DND-41 (cell line): ENCODE measurements at regions not wholly inside any gene's neighbourhood (a gene's known extent, or its start where the extent isn't known, plus 50 kb on each side); places are given as distances from the start of the nearest gene placed in this dataset.
"Not testable (repeated sequence)": the region's sequence is repeated elsewhere in the genome, so short reads cannot be mapped to it uniquely, and the experiment has no call there.

Experiments
- ATAC-seq: fragments of 200-7000 bp; cut with Tn5 transposase; 3 replicates; pipeline ENCODE4 v1.9.1; 2021; ENCODE audit warnings: low read depth; ENCODE audit not compliant: insufficient read depth
- DNase-seq: peaks from one replicate; pipeline ENCODE4 v3.0.0-alpha.2; 2020
- H2AFZ ChIP-seq: 2 replicates; pipeline ENCODE4 v1.6.0; 2012; ENCODE audit warnings: low read depth, low read length
- H3K27ac ChIP-seq: 2 replicates; pipeline ENCODE4 v1.5.1; 2012; ENCODE audit warnings: low read length, inconsistent platforms
- H3K27me3 ChIP-seq: fragments of 200-600 bp; sonication (generic); 2 replicates; pipeline ENCODE4 v1.6.0; 2012; ENCODE audit warnings: low read length, mild to moderate bottlenecking, inconsistent platforms; ENCODE audit not compliant: insufficient read depth, poor library complexity
- H3K36me3 ChIP-seq: 2 replicates; pipeline ENCODE4 v1.5.1; 2012; ENCODE audit warnings: low read length, inconsistent platforms; ENCODE audit not compliant: insufficient read depth
- H3K4me1 ChIP-seq: 2 replicates; pipeline ENCODE4 v1.5.1; 2012; ENCODE audit warnings: mild to moderate bottlenecking, low read length; ENCODE audit not compliant: insufficient read depth
- H3K4me2 ChIP-seq: 2 replicates; pipeline ENCODE4 v1.6.0; 2012; ENCODE audit warnings: mild to moderate bottlenecking, moderate library complexity, low read length, inconsistent platforms; ENCODE audit not compliant: insufficient read depth
- H3K4me3 ChIP-seq, 2 experiments: fragments of 200-600 bp in 1 of 2; shearing (Covaris generic) in 1 of 2; 2 replicates each; pipeline ENCODE4 v1.5.1; 2012 to 2016; ENCODE audit warnings: inconsistent platforms in 2 of 2, low read length in 2 of 2, mild to moderate bottlenecking in 2 of 2, low read depth in 1 of 2, moderate library complexity in 1 of 2
- H3K79me2 ChIP-seq: 2 replicates; pipeline ENCODE4 v1.6.0; 2012; ENCODE audit warnings: low read length, inconsistent platforms; ENCODE audit not compliant: insufficient read depth
- H3K9ac ChIP-seq: 2 replicates; pipeline ENCODE4 v1.6.0; 2012; ENCODE audit warnings: low read depth, mild to moderate bottlenecking, inconsistent platforms, low read length, moderate library complexity
- H3K9me3 ChIP-seq: 2 replicates; pipeline ENCODE4 v1.5.1; 2012; ENCODE audit warnings: low read length, moderate library complexity, mild to moderate bottlenecking, inconsistent platforms; ENCODE audit not compliant: insufficient read depth, severe bottlenecking
- H4K20me1 ChIP-seq: 2 replicates; pipeline ENCODE4 v1.6.0; 2012; ENCODE audit warnings: low read length; ENCODE audit not compliant: insufficient read depth
- CTCF ChIP-seq: IDR thresholded peaks from 2 replicates; pipeline ENCODE4 v1.5.1; 2012; ENCODE audit warnings: borderline replicate concordance, low read length, moderate library complexity, mild to moderate bottlenecking; ENCODE audit not compliant: poor library complexity, severe bottlenecking; ENCODE audit errors: extremely low read depth
- EZH2 ChIP-seq: IDR thresholded peaks from 3 replicates; pipeline ENCODE4 v1.6.1; 2012; ENCODE audit warnings: borderline replicate concordance, low read depth, mild to moderate bottlenecking, moderate library complexity, low read length, inconsistent platforms; ENCODE audit not compliant: severe bottlenecking

GRCh38 chr5:92544596-92544995 is 1036.4 kb downstream of the NR2F1-AS1 start:
- no peaks in the 10 kb centered on the region for H3K27me3 ChIP-seq
- no peaks in the 10 kb centered on the region for H3K79me2 ChIP-seq
- ATAC-seq, result no peak
- no peak overlapping the region for H3K9ac ChIP-seq
- TF ChIP-seq EZH2 (no peak), CTCF (no peak)
- DNase-seq, result no peak
- no peak overlapping the region for H3K27ac ChIP-seq
- H3K4me2 ChIP-seq, result no peak overlapping the region
- H3K9me3 ChIP-seq, result no peaks in the 10 kb centered on the region
- no peak overlapping the region for H2AFZ ChIP-seq
- H3K4me1 ChIP-seq, result no peaks in the 10 kb centered on the region
- H3K36me3 ChIP-seq, result no peaks in the 10 kb centered on the region
- no peak overlapping the region for H3K4me3 ChIP-seq
- no peaks in the 10 kb centered on the region for H4K20me1 ChIP-seq

DNA sequence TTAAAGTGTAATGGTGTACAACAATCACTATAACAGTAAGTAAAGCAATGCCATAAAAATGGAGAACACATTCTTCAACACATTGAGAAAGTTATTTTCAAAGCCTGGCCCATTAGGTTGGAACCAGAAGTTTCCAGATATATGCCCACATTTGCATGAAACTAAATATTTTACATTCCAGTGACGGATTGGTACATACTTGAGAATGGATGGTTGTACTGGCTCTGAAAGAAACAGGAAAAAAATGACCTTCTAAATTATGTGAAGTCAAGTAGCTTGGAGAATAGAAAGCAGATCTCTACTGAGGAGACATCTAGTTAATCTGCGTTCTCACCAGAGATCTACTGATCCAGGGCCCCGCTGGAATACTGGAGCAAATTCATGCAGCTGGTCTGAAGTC is 1037.0 kb downstream of the NR2F1-AS1 start:
- no peaks in the 10 kb centered on the region for H3K36me3 ChIP-seq
- TF ChIP-seq CTCF (no peak), EZH2 (no peak)
- no peaks in the 10 kb centered on the region for H3K9me3 ChIP-seq
- H4K20me1 ChIP-seq, result no peaks in the 10 kb centered on the region
- no peaks in the 10 kb centered on the region for H3K79me2 ChIP-seq
- no peaks in the 10 kb centered on the region for H3K27me3 ChIP-seq
- no peaks in the 10 kb centered on the region for H3K4me1 ChIP-seq
- no peak for DNase-seq
- H3K9ac ChIP-seq, result no peak overlapping the region
- no peak overlapping the region for H3K27ac ChIP-seq
- no peak for ATAC-seq
- H3K4me2 ChIP-seq, result no peak overlapping the region
- no peak overlapping the region for H2AFZ ChIP-seq
- no peak overlapping the region for H3K4me3 ChIP-seq

GRCh38 chr5:92543201-92543600 is 1037.8 kb downstream of the NR2F1-AS1 start:
- Histone ChIP-seq H3K9ac (no peak overlapping the region), H3K27ac (no peak overlapping the region), H3K4me1 (no peaks in the 10 kb centered on the region), H4K20me1 (no peaks in the 10 kb centered on the region), H3K79me2 (no peaks in the 10 kb centered on the region), H3K27me3 (no peaks in the 10 kb centered on the region), H3K4me3 (no peak overlapping the region), H3K9me3 (no peaks in the 10 kb centered on the region), H3K36me3 (no peaks in the 10 kb centered on the region), H2AFZ (no peak overlapping the region), H3K4me2 (no peak overlapping the region)
- no peak for TF ChIP-seq CTCF
- no peak for DNase-seq
- no peak for ATAC-seq

DNA sequence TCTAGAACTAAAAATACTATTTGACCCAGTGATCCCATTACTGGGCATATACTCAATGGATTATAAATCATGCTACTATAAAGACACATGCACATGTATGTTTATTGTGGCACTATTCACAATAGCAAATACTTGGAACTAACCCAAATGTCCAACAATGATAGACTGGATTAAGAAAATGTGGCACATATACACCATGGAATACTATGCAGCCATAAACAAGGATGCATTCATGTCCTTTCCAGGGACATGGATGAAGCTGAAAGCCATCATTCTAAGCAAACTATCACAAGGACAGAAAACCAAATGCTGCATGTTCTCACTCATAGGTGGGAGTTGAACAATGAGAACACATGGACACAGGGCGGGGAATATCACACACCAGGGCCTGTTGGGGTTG is 1039.0 kb downstream of the NR2F1-AS1 start:
- not testable (repeated sequence) for H3K4me3 ChIP-seq, H3K79me2 ChIP-seq, H3K4me2 ChIP-seq, H4K20me1 ChIP-seq, H3K4me1 ChIP-seq, H3K27me3 ChIP-seq, H3K9me3 ChIP-seq, H3K36me3 ChIP-seq, ATAC-seq, DNase-seq, H3K9ac ChIP-seq, H2AFZ ChIP-seq, H3K27ac ChIP-seq
